Spleen (tissue), 11 donors: ENCODE measurements at regions not wholly inside any gene's neighbourhood (a gene's known extent, or its start where the extent isn't known, plus 50 kb on each side); places are given as distances from the start of the nearest gene placed in this dataset.

ENCODE experiments used
- DNase-seq: peaks from one replicate; pipeline ENCODE4 v3.0.0-alpha.2; 2020
- H3K27ac ChIP-seq, 8 donors: fragments of 200-600 bp; sonication (generic) in 7 of 8; 1 replicate in 4 of 8; 2 replicates in 4 of 8; pipeline versions ENCODE4 v1.5.0 to v1.8.0; 2016 to 2021; ENCODE audit warnings: inconsistent platforms in 4 of 8, mild to moderate bottlenecking in 4 of 8, moderate library complexity in 1 of 8
- H3K27me3 ChIP-seq, 7 donors: fragments of 200-600 bp; sonication (generic) in 6 of 7; replicated peaks in 1 of 7; 1 replicate in 4 of 7; 2 replicates in 3 of 7; pipeline versions ENCODE4 v1.5.0 to v1.8.0; 2016 to 2021; ENCODE audit warnings: inconsistent platforms in 3 of 7, mild to moderate bottlenecking in 1 of 7
- H3K36me3 ChIP-seq, 6 donors: fragments of 200-600 bp; sonication (generic) in 5 of 6; 1 replicate in 4 of 6; 2 replicates in 2 of 6; pipeline versions ENCODE4 v1.5.0 to v1.8.0; 2016 to 2021; ENCODE audit warnings: inconsistent platforms in 2 of 6
- H3K4me1 ChIP-seq, 6 donors: fragments of 200-600 bp; sonication (generic) in 5 of 6; 1 replicate in 3 of 6; 2 replicates in 3 of 6; pipeline versions ENCODE4 v1.5.0 to v1.8.0; 2016 to 2021; ENCODE audit warnings: inconsistent platforms in 3 of 6
- H3K4me3 ChIP-seq, 8 donors: fragments of 200-600 bp; sonication (generic) in 7 of 8; 1 replicate in 4 of 8; 2 replicates in 4 of 8; pipeline versions ENCODE4 v1.5.0 to v1.8.0; 2016 to 2021; ENCODE audit warnings: inconsistent platforms in 4 of 8, mild to moderate bottlenecking in 4 of 8, moderate library complexity in 2 of 8
- H3K9me3 ChIP-seq, 8 donors: fragments of 200-600 bp; sonication (generic) in 7 of 8; 1 replicate in 4 of 8; 2 replicates in 4 of 8; pipeline versions ENCODE4 v1.5.0 to v1.8.0; 2016 to 2021; ENCODE audit warnings: inconsistent platforms in 4 of 8
- POLR2A ChIP-seq, 3 donors: fragments of 450-650 bp; IDR thresholded peaks; one replicate each; pipeline ENCODE4 v1.5.1; 2017; ENCODE audit warnings: antibody characterized with exemption in 3 of 3, mild to moderate bottlenecking in 1 of 3
- POLR2AphosphoS5 ChIP-seq, 3 donors: sonication (generic); formaldehyde crosslinking; IDR thresholded peaks; one replicate each; pipeline ENCODE4 v1.5.1; 2017; ENCODE audit warnings: antibody characterized with exemption in 3 of 3
- WGBS, 5 donors: extraction: QIAGEN DNeasy Blood & Tissue Kit in 3 of 5; methylation state at CpG; one replicate each; pipeline versions ENCODE4 v1.1.5 to v1.1.7; 2013 to 2018; 5-methylcytosine and 5-hydroxymethylcytosine counted together
- intact Hi-C: fragments of 100-400 bp; cut with DNase I; formaldehyde crosslinking; loops from one replicate; pipeline ENCODE4 v1.15.0; 2023; ENCODE audit warnings: low total_unique reads
- TF ChIP-seq, protein P1 (sequence below), 11 experiments: fragments of 200-600 bp in 7 of 11; fragments of 450-650 bp in 4 of 11; sonication (generic) in 4 of 11; IDR thresholded peaks in 8 of 11; conservative IDR thresholded peaks in 3 of 11; 1 replicate in 7 of 11; 2 replicates in 4 of 11; pipeline versions ENCODE4 v1.4.0 to v1.8.0; 2016 to 2021; ENCODE audit warnings: antibody characterized with exemption in 11 of 11, inconsistent platforms in 4 of 11, mild to moderate bottlenecking in 1 of 11
- donor health status: healthy with polysubstance abuse.
- donor health status: DM: no; HTN: no; CAD: no; lungs with moderate emphysema.
- donor health status: DM: no; HTN: no; CAD: no.
- donor health status: Bipolar disorder and iron deficiency.
- donor health status: healthy.
- donor health status: DM: no; HTN: no; CAD: no.
- donor health status: DM: yes; HTN: yes; CAD: no.

DNA sequence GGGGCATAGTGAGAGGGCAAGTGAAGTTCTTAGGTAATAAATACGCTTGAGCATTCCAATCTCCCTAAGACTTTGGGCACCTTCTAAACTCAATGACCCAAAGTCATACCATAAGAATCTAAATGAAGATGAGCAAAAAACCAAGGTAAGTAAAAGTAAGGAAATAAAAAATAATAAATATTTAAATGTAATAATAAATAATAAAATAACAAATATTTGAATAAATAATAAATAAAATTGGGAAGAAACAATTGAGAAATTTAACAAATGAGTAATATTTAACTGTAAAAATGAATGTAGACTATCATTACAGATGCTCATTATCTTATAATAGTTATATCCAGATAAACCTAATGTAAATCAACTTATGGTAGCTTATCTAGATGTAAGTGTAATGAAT is 391.7 kb downstream of the WDR72 start:
- intact Hi-C loops: no loop called here
- Histone ChIP-seq H3K4me1 (no peaks in the 10 kb centered on the region), H3K27ac (no peak overlapping the region), H3K27me3 (no peaks in the 10 kb centered on the region), H3K36me3 (no peaks in the 10 kb centered on the region), H3K4me3 (no peak overlapping the region), H3K9me3 (peaks cover 5 to 25% (median 19%) of the 10 kb centered on the region in 8 donors)
- TF ChIP-seq, protein P1, sequence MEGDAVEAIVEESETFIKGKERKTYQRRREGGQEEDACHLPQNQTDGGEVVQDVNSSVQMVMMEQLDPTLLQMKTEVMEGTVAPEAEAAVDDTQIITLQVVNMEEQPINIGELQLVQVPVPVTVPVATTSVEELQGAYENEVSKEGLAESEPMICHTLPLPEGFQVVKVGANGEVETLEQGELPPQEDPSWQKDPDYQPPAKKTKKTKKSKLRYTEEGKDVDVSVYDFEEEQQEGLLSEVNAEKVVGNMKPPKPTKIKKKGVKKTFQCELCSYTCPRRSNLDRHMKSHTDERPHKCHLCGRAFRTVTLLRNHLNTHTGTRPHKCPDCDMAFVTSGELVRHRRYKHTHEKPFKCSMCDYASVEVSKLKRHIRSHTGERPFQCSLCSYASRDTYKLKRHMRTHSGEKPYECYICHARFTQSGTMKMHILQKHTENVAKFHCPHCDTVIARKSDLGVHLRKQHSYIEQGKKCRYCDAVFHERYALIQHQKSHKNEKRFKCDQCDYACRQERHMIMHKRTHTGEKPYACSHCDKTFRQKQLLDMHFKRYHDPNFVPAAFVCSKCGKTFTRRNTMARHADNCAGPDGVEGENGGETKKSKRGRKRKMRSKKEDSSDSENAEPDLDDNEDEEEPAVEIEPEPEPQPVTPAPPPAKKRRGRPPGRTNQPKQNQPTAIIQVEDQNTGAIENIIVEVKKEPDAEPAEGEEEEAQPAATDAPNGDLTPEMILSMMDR (IDR thresholded peaks at IDR 0.05 in 8 of 11, conservative IDR thresholded peaks at IDR 0.05 in 3 of 11): no peak
- TF ChIP-seq POLR2AphosphoS5 (IDR thresholded peaks at IDR 0.05) (no peak), POLR2A (IDR thresholded peaks at IDR 0.05) (no peak)
- no peak for DNase-seq
- 89 to 100% (median 94%) methylated on average over 1 of the region's 1 CpG for WGBS, 5 donors

DNA sequence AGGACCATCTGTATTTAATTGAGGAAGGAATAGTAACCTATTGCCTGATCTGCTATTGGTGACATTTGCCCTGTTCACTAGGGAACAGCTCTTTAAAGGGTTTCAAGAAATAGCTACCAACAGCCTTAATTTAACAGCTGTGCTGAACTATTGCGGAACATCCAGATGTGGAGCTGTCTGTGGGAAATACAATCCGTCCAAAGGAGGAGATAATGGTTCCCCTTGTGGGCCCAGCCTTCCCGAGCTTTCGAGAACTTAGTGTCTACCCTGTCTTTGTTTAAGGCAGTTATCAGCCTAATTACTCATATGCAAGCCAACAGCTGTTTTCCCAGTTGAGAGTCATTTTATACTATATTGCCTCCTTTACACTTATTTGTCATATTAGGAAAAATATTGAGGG is 398.6 kb downstream of the WDR72 start:
- Histone ChIP-seq H3K27me3 (no peaks in the 10 kb centered on the region), H3K36me3 (no peaks in the 10 kb centered on the region), H3K4me3 (no peak overlapping the region), H3K27ac (no peak overlapping the region), H3K4me1 (no peaks in the 10 kb centered on the region), H3K9me3 (no peaks in the 10 kb centered on the region)
- TF ChIP-seq, protein P1 (IDR thresholded peaks at IDR 0.05 in 8 of 11, conservative IDR thresholded peaks at IDR 0.05 in 3 of 11): no peak
- TF ChIP-seq POLR2A (IDR thresholded peaks at IDR 0.05) (no peak), POLR2AphosphoS5 (IDR thresholded peaks at IDR 0.05) (no peak)
- DNase-seq: no peak
- WGBS, 5 donors: 77 to 88% (median 82%) methylated on average over 4 of the region's 4 CpGs
- intact Hi-C loops: no loop called here

DNA sequence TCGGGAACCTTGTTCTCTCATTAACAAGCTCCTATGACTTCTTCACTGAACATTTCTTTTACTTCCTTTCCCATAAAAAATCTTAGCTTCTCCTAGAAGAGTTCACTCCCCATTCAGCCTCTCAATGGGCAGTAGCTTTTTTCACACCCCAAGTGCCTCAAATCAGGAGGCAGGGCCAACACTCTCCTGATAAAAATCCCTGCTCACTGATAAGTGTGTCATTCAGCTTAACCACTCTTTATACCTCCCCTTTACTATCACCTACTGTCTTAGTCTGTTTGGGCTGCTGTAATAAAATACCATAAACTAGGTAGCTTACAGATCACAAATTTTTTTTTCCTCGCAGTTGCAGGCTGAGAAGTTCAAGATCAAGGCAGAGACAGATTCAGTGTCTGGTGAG is 400.4 kb downstream of the WDR72 start:
- Histone ChIP-seq H3K27ac (no peak overlapping the region), H3K4me3 (no peak overlapping the region), H3K36me3 (no peaks in the 10 kb centered on the region), H3K9me3 (no peaks in the 10 kb centered on the region), H3K27me3 (no peaks in the 10 kb centered on the region), H3K4me1 (no peaks in the 10 kb centered on the region)
- TF ChIP-seq, protein P1 (IDR thresholded peaks at IDR 0.05 in 8 of 11, conservative IDR thresholded peaks at IDR 0.05 in 3 of 11): no peak
- TF ChIP-seq POLR2AphosphoS5 (IDR thresholded peaks at IDR 0.05) (no peak), POLR2A (IDR thresholded peaks at IDR 0.05) (no peak)
- WGBS, 5 donors: 73 to 92% (median 83%) methylated on average over 2 of the region's 2 CpGs
- intact Hi-C loops: no loop called here
- DNase-seq: no peak

DNA sequence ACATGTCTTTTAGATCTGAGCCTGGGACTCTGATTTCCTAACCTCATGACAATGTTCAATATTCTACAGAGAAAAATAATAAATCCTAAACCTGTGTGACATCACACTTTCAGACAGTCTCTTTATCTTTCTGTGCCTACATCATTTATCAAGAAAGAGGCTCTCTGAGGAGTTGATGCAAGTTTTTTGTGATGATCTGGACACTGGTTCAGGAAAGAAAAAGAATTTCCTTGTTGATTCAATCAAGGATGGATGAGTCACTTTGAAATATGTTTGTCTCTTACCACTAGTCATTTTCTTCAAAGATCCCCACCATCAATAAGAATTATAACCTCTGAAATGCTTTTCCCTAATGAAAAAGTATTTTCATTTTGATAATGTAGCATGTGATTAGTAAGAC is 404.6 kb downstream of the WDR72 start:
- H3K27ac ChIP-seq: no peak overlapping the region
- no peak for TF ChIP-seq POLR2A (IDR thresholded peaks at IDR 0.05)
- no peak for TF ChIP-seq POLR2AphosphoS5 (IDR thresholded peaks at IDR 0.05)
- TF ChIP-seq, protein P1 (IDR thresholded peaks at IDR 0.05 in 8 of 11, conservative IDR thresholded peaks at IDR 0.05 in 3 of 11): no peak
- H3K4me3 ChIP-seq: no peak overlapping the region

More for the DNA sequence above, 404.6 kb downstream of the WDR72 start:
- DNase-seq: no peak
- Histone ChIP-seq H3K4me1 (no peaks in the 10 kb centered on the region), H3K27me3 (no peaks in the 10 kb centered on the region), H3K9me3 (no peaks in the 10 kb centered on the region), H3K36me3 (no peaks in the 10 kb centered on the region)
- intact Hi-C loops: no loop called here
